HG03066 (cell line): ENCODE measurements at regions not wholly inside any gene's neighbourhood (a gene's known extent, or its start where the extent isn't known, plus 50 kb on each side); places are given as distances from the start of the nearest gene placed in this dataset.

Experiments
- ATAC-seq: cut with Tn5 transposase; IDR thresholded peaks from one replicate; pipeline ENCODE4 v1.9.1; 2021; ENCODE audit warnings: low read depth; ENCODE audit not compliant: unreplicated experiment

DNA sequence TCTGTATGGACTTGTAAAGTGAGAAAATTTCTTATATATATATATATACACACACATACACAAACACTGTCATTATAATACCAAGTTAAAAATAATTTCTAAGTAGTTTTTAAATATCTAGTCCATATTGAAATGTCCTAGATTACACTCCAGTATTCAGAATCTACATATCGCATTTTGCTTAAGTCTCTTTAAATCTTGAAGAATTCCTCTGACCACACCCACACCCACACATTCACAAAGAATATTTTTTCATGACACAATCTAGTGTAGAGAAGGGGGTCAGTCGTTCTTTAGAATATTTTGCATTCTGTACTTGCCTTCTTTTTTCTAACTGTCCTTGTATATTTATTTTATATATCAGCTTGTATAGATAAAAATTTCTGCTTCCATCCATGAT lies 509.7 kb downstream of the CCDC85A start:
- no peak for ATAC-seq

- no peak for ATAC-seq
These were observed 519.2 kb downstream of the CCDC85A start for GRCh38 chr2:56703001-56703400.

DNA sequence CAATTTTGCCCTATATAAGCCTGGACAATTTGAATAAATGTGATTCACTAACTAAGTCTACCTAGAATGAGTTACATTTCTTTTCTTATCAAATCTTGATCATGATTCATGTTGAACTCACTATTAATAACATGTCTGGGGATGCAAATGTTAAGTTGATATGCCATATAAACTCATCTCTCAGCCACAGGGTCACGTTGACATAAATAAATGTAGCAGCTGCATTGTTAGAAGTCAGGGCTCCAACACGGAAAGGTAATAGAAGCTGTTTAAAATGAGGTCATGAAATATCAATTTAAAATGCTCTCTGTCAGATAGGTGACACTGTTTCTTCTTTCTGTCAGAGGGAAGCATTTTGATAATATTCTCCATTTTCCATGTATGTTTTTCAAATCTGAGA lies 521.9 kb downstream of the CCDC85A start:
- ATAC-seq, result no peak

DNA sequence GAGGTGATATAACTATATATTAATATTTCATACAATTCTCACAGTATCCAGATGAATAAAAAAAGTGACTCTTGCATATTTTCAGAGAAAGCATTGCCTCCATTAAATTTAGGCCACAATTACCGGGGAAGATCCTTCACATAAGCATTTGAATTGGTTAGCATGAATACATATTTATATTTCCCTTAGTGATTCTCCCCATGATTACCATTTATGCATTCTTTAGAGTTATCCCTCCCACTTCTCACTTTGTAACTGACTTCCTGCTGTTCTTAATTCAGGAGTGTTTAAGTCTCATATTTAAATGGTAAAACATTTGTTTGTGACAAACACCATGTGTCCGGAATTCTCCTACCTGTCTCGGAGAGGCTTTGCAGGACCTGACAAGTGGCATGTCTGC lies 523.4 kb downstream of the CCDC85A start:
- no peak for ATAC-seq

DNA sequence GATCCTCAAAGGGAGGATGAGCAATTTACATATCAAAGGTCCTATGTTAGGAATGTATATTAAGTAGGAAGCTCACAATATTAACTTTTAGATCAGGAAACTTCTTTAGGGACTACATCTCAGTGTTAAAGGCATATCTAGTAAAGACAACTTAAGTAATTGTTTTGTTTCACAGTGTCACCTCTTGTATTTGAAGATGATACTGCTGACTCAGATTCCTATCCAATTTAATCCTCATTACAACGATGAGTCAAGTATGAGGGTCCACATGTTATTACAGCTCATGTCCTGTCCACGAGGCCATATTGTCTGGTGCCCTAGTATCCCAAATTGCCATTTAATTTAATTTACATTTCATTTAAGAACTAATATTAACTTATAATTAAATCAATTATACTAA lies 523.9 kb downstream of the CCDC85A start:
- no peak for ATAC-seq

- ATAC-seq, result no peak
These were observed 525.4 kb downstream of the CCDC85A start for GRCh38 chr2:56709181-56709580.

DNA sequence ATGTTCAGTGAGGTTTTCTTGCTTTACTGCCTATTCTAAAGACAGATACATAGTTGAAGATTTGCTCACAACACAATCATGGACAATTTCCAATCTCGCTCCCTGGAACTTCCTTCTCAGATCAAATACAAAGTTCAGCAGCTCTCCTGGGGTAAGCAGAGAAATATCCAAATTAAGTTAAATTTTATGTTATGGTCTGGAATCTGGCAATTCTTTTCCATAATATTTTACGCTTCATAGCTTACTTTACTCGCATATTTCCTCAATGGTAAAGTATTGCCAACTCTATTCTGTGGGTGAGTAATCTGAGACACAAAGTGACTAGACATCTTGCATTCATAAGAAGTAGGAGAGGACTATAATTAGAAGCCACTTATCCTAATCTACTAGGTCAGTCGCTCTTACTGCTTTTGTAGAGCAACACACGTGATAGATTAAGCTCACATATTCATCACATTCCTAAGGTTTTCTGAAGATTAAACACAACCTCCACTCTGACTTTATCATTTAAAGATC lies 529.4 kb downstream of the CCDC85A start:
- no peak for ATAC-seq

DNA sequence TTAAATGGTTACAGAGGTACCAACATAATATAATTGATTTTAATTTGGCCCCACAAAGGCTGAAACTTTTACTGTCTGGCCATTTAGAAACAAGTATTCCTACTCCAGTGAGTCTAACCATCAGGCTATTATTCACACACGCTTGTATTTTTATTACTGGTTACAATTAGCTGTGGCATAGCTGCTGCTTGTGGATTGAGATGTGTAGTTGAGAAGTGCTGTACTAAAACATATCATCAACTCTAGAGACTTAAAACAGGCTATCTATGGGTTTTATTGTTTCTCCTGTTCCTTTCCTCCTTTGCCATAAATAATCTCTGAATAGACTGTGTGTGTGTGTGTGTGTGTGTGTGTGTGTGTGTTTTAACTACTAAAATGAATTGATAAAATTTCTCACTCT lies 530.2 kb downstream of the CCDC85A start:
- ATAC-seq, result no peak

DNA sequence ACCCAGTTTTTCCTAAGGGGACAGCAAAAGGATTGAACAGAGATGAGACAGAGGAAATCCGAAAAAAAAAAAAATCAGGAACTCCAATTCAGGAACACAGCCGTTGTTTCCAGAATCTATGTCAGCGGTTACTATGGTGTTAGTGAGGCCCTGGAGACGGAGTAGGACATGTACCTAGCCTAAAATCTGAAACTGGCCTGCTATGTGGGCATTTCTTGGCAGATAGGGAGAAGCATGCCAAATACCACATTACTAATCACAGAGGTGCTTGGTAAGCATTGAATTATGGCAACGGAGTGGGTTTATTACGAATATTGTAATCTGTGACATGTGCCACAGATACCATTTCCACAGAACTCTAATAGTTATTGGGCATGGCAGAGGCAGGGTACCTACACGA lies 530.6 kb downstream of the CCDC85A start:
- ATAC-seq, result no peak

DNA sequence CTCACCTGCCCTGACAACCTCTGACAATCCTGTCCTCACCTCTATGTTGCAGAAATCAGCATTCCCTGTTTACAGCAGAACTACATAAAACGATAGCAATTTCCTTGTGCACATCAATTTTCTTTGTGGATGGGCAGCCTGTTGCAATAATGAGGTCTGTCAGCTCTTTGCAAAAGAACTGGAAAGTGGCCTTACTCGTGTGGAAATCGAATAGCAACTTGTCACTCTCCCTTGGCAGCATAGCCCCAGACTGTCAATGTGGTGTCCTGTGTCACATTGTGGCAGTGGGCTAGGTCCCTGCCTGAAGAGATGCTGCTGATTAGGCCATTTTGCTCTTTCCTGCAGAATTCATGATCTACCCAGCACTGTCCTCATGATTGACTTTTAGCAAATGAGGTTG lies 531.9 kb downstream of the CCDC85A start:
- no peak for ATAC-seq

DNA sequence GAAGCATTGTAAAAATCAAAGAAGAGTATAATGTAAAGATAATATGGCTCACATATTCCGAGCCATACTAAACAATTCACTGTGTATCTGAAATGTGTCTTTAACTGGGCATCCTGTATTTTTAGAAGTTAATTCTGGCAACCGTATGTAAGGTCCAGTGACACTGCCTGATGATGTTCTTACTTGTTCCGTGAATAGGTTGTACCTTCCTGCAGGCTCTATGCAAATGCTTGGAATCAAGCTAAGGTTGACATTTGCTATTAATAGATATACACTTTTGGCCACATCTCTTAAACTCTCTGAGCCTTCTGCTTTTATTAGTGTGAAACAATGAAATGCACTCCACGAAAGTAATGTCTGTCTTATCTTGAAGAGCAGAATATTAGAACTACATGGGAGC lies 534.6 kb downstream of the CCDC85A start:
- no peak for ATAC-seq

GRCh38 chr2:56729212-56729611 lies 545.4 kb downstream of the CCDC85A start:
- ATAC-seq, result no peak

DNA sequence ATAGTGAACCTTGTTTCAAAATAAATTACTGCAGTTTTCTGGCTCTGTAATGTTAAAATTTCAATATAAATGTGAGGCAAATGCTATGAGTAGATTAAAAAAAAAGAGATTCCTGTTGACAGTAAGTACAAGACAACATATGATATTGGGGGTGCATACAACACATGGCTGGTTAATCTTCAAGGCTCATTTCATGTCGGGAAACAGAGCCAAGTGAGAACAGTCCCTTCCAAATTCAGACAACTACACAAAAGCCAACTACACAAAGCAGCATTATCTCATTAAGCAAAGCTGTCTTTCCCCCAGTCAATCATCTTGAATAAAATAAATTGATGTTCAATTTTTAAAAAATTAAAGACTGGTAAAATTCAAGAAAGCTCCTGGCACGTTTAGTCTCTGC lies 549.2 kb downstream of the CCDC85A start:
- no peak for ATAC-seq

DNA sequence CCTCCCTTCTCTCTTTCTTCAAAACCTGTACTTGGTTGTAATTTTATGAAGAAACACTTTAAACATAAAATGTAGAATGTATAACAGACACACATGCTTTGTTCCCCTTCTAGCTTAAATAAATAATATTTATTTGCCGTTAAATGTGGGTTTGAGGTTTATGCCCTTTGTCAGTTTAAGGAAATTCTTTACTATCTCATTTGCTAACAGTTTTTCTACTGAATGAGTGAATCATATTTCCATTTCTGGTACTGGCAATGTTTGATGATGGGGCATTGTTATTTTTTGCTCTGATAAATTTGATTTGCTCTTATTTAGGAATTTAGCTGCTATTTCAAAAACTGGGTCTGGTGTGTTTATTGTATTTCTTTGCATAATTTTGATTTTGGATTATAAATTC lies 555.6 kb downstream of the CCDC85A start:
- ATAC-seq, result no peak

DNA sequence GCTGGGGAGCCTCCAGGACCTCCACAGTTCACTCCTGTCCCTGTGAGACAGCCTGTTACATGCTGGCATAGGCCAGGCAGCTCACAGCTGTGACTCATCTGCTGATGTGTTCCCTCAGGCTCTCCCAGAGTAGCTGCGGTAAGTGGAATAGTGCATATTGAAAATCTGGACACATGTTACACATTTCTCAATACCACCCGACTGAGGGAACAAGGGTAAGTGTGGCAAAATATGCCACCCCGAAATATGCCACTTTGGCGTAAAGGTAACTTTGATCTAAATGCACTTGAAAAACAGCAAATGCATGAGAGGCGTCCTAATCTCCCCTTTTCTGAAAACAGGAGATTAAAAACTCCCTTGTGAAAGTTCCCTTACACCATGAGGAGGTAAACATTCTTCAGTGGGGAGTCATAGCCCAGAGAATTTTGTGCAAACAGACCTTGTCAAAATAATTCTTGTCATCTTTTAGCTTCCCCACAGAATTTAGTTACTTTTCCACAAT lies 557.9 kb downstream of the CCDC85A start:
- ATAC-seq, result no peak

DNA sequence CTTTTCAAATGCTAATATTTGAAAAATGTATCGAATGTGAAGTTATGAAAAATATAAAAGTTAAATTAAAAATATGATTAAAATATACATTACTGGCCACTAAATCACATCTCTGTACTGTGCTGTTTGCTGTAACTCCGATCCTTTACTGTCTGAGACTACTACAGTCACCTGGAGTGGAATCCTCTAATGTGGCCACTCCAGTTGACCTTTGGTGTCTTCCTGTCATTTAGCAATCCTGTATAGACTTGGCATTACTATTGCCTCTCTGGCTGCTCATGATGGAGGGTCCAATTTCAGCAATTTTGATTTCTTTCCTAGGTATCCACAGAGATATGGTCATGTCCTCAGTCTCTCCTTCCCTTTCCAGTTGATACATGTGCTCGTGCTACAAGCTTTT lies 560.0 kb downstream of the CCDC85A start:
- ATAC-seq, result no peak

DNA sequence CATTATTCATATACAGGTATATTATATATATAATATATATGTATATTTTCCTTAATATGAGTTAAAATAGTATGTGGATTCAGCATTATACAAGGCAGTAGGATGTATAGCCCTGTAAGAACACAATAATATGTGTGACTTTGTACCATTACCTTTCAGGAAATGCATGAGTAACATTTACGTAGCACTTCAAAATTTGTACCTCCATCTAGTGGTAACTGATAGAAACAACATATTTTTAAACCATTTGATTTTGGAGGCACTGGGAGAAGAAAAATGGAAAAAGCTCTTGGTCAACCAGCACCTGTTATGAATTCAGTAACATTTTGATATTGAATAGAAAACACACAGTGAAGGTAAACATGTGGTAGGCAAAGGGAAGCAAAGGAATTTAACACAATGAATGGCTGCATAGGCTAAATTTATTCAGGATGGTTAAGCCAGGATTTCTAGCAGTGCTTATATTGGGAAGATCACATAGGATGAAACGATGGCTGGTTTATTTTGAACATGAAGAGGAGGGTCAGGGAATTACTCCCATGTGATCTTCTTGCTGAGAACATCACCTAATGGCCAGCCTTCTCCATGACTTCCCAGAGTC lies 565.5 kb downstream of the CCDC85A start:
- ATAC-seq, result no peak

- no peak for ATAC-seq
These were observed 569.4 kb downstream of the CCDC85A start for GRCh38 chr2:56753182-56753581.

DNA sequence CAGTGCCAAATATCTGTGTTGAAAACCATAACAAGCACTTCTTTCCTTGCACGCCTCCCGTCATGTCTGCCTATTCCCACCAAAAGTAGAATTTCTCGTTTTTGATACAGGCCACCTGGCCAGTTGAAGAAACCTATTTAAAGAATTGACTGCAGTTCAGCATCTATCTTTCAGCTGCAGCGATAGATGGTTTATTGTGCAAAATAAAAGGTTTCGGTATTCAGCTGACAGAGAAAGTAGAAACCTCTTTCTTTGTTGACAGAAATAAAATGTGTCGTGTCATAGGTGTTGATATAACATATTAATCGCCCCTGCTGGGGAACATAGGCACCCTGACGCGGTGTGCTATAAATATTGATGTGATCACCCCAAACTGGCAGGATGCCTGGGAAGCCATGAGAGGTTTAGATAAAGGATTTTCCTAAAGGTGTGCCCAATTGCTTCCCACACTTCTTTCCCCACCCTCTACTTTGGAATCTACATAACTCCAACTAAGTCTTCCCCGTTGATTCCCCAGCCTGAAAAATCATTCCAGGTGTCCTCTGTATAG lies 570.4 kb downstream of the CCDC85A start:
- ATAC-seq, result no peak

- ATAC-seq, result no peak
These were observed 570.8 kb downstream of the CCDC85A start for GRCh38 chr2:56754627-56755026.

- no peak for ATAC-seq
These were observed 574.2 kb downstream of the CCDC85A start for GRCh38 chr2:56757884-56758545.

GRCh38 chr2:56763683-56764082 lies 579.9 kb downstream of the CCDC85A start:
- ATAC-seq, result no peak
